ENCODE measurements at regions not wholly inside any gene's neighbourhood (a gene's known extent, or its start where the extent isn't known, plus 50 kb on each side); places are given as distances from the start of the nearest gene placed in this dataset.

DNA sequence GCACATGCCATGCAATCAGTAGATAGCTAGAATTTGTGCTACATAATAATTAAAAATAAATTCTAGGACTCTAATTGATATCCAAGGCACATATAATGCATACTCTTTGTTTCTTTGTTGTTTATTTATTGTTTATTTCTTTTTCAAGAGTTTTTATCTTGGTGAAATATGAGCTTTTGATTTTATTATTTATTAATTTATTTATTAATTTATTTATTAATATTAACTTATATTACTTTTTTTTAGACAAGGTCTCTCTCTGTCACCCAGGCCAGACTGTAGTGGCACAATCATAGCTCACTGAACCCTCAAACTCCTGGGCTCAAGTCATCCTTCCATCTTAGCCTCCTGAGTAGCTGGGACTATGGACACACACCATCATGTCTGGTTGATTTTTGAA is 519.9 kb downstream of the HAO1 start:
- DNase-seq (ENCODE audit: low spot score) (no peak), ATAC-seq (no peak)
- Histone ChIP-seq H3K4me1 (ENCODE audit: insufficient read depth) (no peaks in the 10 kb centered on the region), H4K20me1 (replicated peaks; ENCODE audit: insufficient read depth) (no peaks in the 10 kb centered on the region), H3K79me2 (replicated peaks; ENCODE audit: insufficient read depth) (no peaks in the 10 kb centered on the region), H3K36me3 (ENCODE audit: insufficient read depth) (no peaks in the 10 kb centered on the region), H2AFZ (no peak overlapping the region), H3F3A (replicated peaks; ENCODE audit: low read depth) (no peaks in the 10 kb centered on the region), H3K27ac (ENCODE audit: low read depth) (no peak overlapping the region), H3K4me3 (no peak overlapping the region), H3K4me2 (no peak overlapping the region), H3K9me2 (ENCODE audit: insufficient read depth) (no peaks in the 10 kb centered on the region), H3K27me3 (ENCODE audit: insufficient read depth) (no peaks in the 10 kb centered on the region)
- H3K27ac Mint-ChIP-seq: no peak overlapping the region
- H3K27me3 Mint-ChIP-seq (ENCODE audit: insufficient read depth, low read depth, poor library complexity): no peaks in the 10 kb centered on the region
- no peaks in the 10 kb centered on the region for H3K9me3 Mint-ChIP-seq
- no peak overlapping the region for H3K4me3 Mint-ChIP-seq
- TF ChIP-seq STAT1 (IDR thresholded peaks at IDR 0.05; ENCODE audit: unreplicated experiment): no peak
- TF ChIP-seq POLR2AphosphoS5 (IDR thresholded peaks at IDR 0.05; ENCODE audit: low read depth): no peak
- no peak for TF ChIP-seq ZNF114 (CRISPR knock-in tag; IDR thresholded peaks at IDR 0.05)
- no peak for TF ChIP-seq EZH2phosphoT487 (IDR thresholded peaks at IDR 0.05; ENCODE audit: unreplicated experiment)
- no peak for TF ChIP-seq JUNB (IDR thresholded peaks at IDR 0.05; ENCODE audit: unreplicated experiment)
- no peak for TF ChIP-seq CREB1 (CRISPR knock-in tag; IDR thresholded peaks at IDR 0.05; ENCODE audit: low read depth)
- no peak for TF ChIP-seq NANOG (IDR thresholded peaks at IDR 0.05; ENCODE audit: borderline replicate concordance)
- no peak for TF ChIP-seq EZH2 (IDR thresholded peaks at IDR 0.05; ENCODE audit: low read depth, unreplicated experiment)
- no peak for TF ChIP-seq ZNF331 (CRISPR knock-in tag; IDR thresholded peaks at IDR 0.05; ENCODE audit: low read depth)
- TF ChIP-seq, protein P1, sequence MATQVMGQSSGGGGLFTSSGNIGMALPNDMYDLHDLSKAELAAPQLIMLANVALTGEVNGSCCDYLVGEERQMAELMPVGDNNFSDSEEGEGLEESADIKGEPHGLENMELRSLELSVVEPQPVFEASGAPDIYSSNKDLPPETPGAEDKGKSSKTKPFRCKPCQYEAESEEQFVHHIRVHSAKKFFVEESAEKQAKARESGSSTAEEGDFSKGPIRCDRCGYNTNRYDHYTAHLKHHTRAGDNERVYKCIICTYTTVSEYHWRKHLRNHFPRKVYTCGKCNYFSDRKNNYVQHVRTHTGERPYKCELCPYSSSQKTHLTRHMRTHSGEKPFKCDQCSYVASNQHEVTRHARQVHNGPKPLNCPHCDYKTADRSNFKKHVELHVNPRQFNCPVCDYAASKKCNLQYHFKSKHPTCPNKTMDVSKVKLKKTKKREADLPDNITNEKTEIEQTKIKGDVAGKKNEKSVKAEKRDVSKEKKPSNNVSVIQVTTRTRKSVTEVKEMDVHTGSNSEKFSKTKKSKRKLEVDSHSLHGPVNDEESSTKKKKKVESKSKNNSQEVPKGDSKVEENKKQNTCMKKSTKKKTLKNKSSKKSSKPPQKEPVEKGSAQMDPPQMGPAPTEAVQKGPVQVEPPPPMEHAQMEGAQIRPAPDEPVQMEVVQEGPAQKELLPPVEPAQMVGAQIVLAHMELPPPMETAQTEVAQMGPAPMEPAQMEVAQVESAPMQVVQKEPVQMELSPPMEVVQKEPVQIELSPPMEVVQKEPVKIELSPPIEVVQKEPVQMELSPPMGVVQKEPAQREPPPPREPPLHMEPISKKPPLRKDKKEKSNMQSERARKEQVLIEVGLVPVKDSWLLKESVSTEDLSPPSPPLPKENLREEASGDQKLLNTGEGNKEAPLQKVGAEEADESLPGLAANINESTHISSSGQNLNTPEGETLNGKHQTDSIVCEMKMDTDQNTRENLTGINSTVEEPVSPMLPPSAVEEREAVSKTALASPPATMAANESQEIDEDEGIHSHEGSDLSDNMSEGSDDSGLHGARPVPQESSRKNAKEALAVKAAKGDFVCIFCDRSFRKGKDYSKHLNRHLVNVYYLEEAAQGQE (IDR thresholded peaks at IDR 0.05; ENCODE audit: unreplicated experiment): no peak
- TF ChIP-seq, protein P2, sequence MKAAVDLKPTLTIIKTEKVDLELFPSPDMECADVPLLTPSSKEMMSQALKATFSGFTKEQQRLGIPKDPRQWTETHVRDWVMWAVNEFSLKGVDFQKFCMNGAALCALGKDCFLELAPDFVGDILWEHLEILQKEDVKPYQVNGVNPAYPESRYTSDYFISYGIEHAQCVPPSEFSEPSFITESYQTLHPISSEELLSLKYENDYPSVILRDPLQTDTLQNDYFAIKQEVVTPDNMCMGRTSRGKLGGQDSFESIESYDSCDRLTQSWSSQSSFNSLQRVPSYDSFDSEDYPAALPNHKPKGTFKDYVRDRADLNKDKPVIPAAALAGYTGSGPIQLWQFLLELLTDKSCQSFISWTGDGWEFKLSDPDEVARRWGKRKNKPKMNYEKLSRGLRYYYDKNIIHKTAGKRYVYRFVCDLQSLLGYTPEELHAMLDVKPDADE (IDR thresholded peaks at IDR 0.05): no peak
- no peak for TF ChIP-seq ZNF462 (CRISPR knock-in tag; IDR thresholded peaks at IDR 0.05)
- TF ChIP-seq, protein P3, sequence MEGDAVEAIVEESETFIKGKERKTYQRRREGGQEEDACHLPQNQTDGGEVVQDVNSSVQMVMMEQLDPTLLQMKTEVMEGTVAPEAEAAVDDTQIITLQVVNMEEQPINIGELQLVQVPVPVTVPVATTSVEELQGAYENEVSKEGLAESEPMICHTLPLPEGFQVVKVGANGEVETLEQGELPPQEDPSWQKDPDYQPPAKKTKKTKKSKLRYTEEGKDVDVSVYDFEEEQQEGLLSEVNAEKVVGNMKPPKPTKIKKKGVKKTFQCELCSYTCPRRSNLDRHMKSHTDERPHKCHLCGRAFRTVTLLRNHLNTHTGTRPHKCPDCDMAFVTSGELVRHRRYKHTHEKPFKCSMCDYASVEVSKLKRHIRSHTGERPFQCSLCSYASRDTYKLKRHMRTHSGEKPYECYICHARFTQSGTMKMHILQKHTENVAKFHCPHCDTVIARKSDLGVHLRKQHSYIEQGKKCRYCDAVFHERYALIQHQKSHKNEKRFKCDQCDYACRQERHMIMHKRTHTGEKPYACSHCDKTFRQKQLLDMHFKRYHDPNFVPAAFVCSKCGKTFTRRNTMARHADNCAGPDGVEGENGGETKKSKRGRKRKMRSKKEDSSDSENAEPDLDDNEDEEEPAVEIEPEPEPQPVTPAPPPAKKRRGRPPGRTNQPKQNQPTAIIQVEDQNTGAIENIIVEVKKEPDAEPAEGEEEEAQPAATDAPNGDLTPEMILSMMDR (conservative IDR thresholded peaks at IDR 0.05; ENCODE audit: low read depth in 2 of 2): no peak
- no peaks in the 10 kb centered on the region for H3K4me1 Mint-ChIP-seq
- no peaks in the 10 kb centered on the region for H3K36me3 Mint-ChIP-seq (ENCODE audit: low read depth)

All from GM23338 (cell line).